T-helper 2 cell treated with Interferon-gamma antibody and Interleukin-4, amounts not matched to agents 100 ng/mL and 5 ng/mL, for 36 hours (primary cell): ENCODE measurements at regions not wholly inside any gene's neighbourhood (a gene's known extent, or its start where the extent isn't known, plus 50 kb on each side); places are given as distances from the start of the nearest gene placed in this dataset.

Source experiments
- intact Hi-C: fragments of 100-400 bp; cut with micrococcal nuclease; formaldehyde crosslinking; loops from one replicate; pipeline ENCODE4 v1.15.1; 2023

GRCh38 chr7:125399408-125399807 is 469.8 kb upstream of the POT1 start:
- intact Hi-C loops: no loop called here

- intact Hi-C loops: no loop called here
Observed at GRCh38 chr7:125396466-125397151, 467.0 kb upstream of the POT1 start.

GRCh38 chr7:125391921-125392320 is 462.3 kb upstream of the POT1 start:
- intact Hi-C loops: no loop called here

GRCh38 chr7:125390981-125391380 is 461.4 kb upstream of the POT1 start:
- intact Hi-C loops: no loop called here

- intact Hi-C loops: no loop called here
Observed at GRCh38 chr7:125386211-125386610, 456.6 kb upstream of the POT1 start.

- intact Hi-C loops: no loop called here
Observed at GRCh38 chr7:125383324-125383723, 453.7 kb upstream of the POT1 start.

- intact Hi-C loops: no loop called here
Observed at GRCh38 chr7:125382401-125382800, 452.8 kb upstream of the POT1 start.

GRCh38 chr7:125375942-125376341 is 446.3 kb upstream of the POT1 start:
- intact Hi-C loops: no loop called here

- intact Hi-C loops: no loop called here
Observed at GRCh38 chr7:125370502-125370901, 440.9 kb upstream of the POT1 start.

- intact Hi-C loops: no loop called here
Observed at GRCh38 chr7:125363873-125364272, 434.2 kb upstream of the POT1 start.

- intact Hi-C loops: no loop called here
Observed at GRCh38 chr7:125358551-125359167, 429.0 kb upstream of the POT1 start.

GRCh38 chr7:125357676-125358455 is 428.2 kb upstream of the POT1 start:
- intact Hi-C loops: no loop called here

- intact Hi-C loops: no loop called here
Observed at GRCh38 chr7:125355899-125356298, 426.3 kb upstream of the POT1 start.

GRCh38 chr7:125347269-125347668 is 417.6 kb upstream of the POT1 start:
- intact Hi-C loops: no loop called here

GRCh38 chr7:125338110-125338509 is 408.5 kb upstream of the POT1 start:
- intact Hi-C loops: no loop called here

- intact Hi-C loops: no loop called here
Observed at GRCh38 chr7:125336326-125336725, 406.7 kb upstream of the POT1 start.

GRCh38 chr7:125326666-125327255 is 397.1 kb upstream of the POT1 start:
- intact Hi-C loops: no loop called here

GRCh38 chr7:125316466-125316865 is 386.8 kb upstream of the POT1 start:
- intact Hi-C loops: no loop called here

GRCh38 chr7:125299003-125299765 is 369.6 kb upstream of the POT1 start:
- intact Hi-C loops: no loop called here

- intact Hi-C loops: loop anchor here (10.0 kb wide), 1 partner anchor 65 kb away; no protein-coding TSS in a partner anchor
Observed at GRCh38 chr7:125279961-125280360, 350.3 kb upstream of the POT1 start.

- intact Hi-C loops: loop anchor here (10.0 kb wide), 1 partner anchor 64 kb away; no protein-coding TSS in a partner anchor
Observed at GRCh38 chr7:125278318-125278717, 348.7 kb upstream of the POT1 start.
